IPS-20b (cell line): ENCODE measurements at regions not wholly inside any gene's neighbourhood (a gene's known extent, or its start where the extent isn't known, plus 50 kb on each side); places are given as distances from the start of the nearest gene placed in this dataset.

ENCODE experiments used
- H3K27ac ChIP-seq: one replicate; pipeline ENCODE4 v1.5.1; 2013; ENCODE audit warnings: low read length
- H3K27me3 ChIP-seq: 2 replicates; pipeline ENCODE4 v1.6.1; 2013; ENCODE audit warnings: mild to moderate bottlenecking, low read length, inconsistent platforms; ENCODE audit not compliant: insufficient read depth
- H3K36me3 ChIP-seq: 2 replicates; pipeline ENCODE4 v1.6.1; 2013; ENCODE audit warnings: low read depth, mild to moderate bottlenecking, inconsistent platforms, low read length, moderate library complexity; ENCODE audit not compliant: insufficient read depth
- H3K4me1 ChIP-seq: 2 replicates; pipeline ENCODE4 v1.6.1; 2013; ENCODE audit warnings: mild to moderate bottlenecking, control low read depth, inconsistent platforms, low read length, moderate library complexity; ENCODE audit not compliant: insufficient read depth
- H3K4me3 ChIP-seq: 2 replicates; pipeline ENCODE4 v1.5.1; 2013; ENCODE audit warnings: mild to moderate bottlenecking, low read length, inconsistent platforms
- H3K9ac ChIP-seq: 2 replicates; pipeline ENCODE4 v1.6.1; 2013; ENCODE audit warnings: low read depth, mild to moderate bottlenecking, inconsistent platforms, low read length, moderate library complexity
- H3K9me3 ChIP-seq: 2 replicates; pipeline ENCODE4 v1.6.1; 2013; ENCODE audit warnings: mild to moderate bottlenecking, low read depth, low read length, inconsistent platforms; ENCODE audit not compliant: insufficient read depth

DNA sequence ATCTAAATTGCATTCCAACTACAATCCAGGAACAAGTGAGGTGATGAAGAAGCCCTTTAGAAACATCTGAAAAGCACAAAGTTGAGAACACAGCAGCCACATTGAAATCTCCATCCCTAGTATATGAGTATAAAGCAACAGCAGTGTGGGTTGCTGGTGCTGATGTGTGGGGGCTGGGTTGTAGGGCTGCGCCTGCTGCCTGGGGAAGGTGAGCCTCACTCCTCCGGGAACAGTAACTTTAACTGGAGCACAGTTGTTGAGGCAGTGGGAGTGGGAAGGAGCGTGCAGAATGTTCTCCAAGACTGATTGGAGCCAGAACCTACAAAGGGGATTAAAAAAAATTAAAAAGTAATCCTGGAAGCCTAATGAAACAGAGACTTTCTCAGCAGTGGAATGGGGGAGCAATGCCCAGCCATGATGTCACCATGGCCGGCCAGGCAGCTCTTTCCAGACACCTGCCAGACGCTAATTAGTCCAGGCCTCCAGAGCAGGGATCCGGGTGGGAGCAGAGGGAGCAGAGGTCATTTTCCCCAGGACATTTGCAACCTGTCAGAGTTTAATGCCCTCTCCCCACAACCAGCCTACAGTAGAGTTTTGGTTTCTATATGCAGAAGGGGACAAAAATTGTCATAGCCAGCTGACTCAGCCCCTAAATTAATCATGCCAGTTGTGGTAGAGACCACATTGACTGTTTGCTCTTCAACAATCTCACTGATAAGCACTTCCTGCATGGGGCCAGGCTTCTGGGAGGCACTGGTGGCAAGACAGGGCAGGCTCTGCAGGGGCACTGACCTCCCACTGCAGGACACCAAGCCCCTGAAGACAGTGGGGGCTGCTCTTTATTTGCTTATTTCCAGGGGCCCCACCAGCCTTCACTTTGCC lies 133.0 kb upstream of the ZNF32 start:
- no peaks in the 10 kb centered on the region for H3K4me1 ChIP-seq
- no peak overlapping the region for H3K27ac ChIP-seq

DNA sequence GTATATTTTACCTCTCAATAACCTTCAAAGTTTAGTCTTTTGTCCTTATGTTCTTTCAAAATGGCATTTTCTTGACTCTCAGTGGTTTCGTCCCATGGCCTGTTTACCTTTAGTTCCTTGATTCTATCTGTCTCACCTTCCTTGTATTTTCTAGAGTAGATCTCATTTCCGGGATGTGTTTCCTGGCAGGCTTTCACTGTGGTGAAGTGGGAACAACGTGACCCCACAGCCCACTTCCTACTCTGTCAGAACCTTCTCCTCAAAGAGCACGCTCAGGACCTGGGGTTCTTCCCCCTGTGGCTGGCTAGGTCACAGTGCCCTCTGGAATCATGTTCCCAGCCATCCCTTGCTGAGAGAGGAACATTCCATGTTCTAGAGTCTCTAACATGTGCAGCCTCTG lies 129.9 kb upstream of the ZNF32 start:
- Histone ChIP-seq H3K4me3 (no peak overlapping the region), H3K27ac (no peak overlapping the region), H3K27me3 (no peaks in the 10 kb centered on the region), H3K36me3 (no peaks in the 10 kb centered on the region), H3K9me3 (no peaks in the 10 kb centered on the region), H3K4me1 (no peaks in the 10 kb centered on the region), H3K9ac (no peak overlapping the region)

More for the DNA sequence above, 133.0 kb upstream of the ZNF32 start:
- Histone ChIP-seq H3K9ac (no peak overlapping the region), H3K9me3 (no peaks in the 10 kb centered on the region), H3K27me3 (no peaks in the 10 kb centered on the region), H3K4me3 (no peak overlapping the region), H3K36me3 (no peaks in the 10 kb centered on the region)

DNA sequence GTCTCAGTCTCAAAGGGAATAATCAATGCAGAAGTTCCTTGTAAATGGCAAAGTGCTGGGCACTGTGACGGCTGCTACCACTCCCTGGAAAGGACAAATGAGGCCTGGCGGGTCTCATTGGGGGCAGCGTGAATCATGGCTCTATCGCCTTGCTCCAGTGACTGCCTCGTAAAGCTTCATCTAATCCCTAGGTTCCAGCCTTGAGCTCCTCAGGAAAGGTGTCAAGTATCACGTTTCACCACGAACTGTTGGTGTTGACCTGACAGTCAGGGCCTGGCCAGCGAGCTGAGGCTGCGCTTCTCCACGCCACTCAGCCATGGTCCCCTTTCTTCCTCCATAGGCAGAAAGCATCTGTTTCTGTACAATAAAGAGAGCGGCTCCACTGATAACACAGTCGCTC lies 126.7 kb upstream of the ZNF32 start:
- peaks cover 5% of the 10 kb centered on the region; the same call in 1 of the 2 replicates for H3K9me3 ChIP-seq
- no peaks in the 10 kb centered on the region for H3K27me3 ChIP-seq
- no peak overlapping the region for H3K4me3 ChIP-seq
- H3K27ac ChIP-seq: no peak overlapping the region
- no peak overlapping the region for H3K9ac ChIP-seq
- H3K36me3 ChIP-seq: no peaks in the 10 kb centered on the region
- no peaks in the 10 kb centered on the region for H3K4me1 ChIP-seq

DNA sequence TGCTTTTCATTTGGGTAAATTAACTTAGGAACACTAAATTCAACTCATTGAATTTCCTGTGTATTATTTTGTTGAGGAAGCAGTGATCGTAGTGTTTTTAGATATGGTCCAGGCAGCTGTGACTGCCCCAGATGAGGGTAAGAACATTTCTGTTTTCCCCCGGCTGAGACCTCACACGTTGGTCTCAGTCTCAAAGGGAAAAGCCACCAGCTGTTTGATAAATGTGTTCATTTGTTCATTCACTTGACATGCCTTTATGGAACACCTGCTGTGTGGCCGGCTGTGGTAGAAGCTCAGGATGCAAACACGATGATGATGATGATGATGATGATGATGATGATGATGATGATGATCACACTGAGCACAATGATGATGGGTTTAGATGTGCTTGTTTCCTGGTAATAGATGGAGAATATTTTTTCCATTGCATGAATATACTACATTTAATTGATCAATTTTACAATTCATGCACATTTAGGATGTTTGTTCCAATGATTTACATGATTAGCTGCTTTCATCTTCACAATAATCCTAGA lies 125.6 kb upstream of the ZNF32 start:
- no peak overlapping the region for H3K9ac ChIP-seq
- no peak overlapping the region for H3K4me3 ChIP-seq
- no peaks in the 10 kb centered on the region for H3K4me1 ChIP-seq
- H3K36me3 ChIP-seq: no peaks in the 10 kb centered on the region
- H3K27me3 ChIP-seq: no peaks in the 10 kb centered on the region
- H3K27ac ChIP-seq: no peak overlapping the region
- peaks cover 5% of the 10 kb centered on the region; the same call in 1 of the 2 replicates for H3K9me3 ChIP-seq

DNA sequence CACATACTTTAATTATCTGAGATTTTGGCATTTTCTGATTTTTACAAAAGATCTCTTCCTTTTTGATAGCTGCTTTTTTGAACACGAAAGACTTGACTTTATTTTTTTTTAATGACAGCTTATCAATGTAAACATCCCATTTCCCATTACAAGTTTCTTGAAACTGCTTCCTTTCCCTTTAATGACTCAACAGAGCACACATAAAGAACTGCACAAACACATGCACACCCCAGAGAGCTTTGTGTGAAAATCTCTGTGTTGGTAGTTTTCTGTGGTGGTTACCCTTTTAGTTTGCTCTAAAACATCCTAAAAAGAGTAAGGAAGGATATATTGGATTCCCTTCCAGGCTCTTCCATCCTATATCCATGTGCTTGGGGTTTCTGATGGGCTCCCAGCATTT lies 125.1 kb upstream of the ZNF32 start:
- H3K9me3 ChIP-seq: peaks cover 5% of the 10 kb centered on the region; the same call in 1 of the 2 replicates
- H3K9ac ChIP-seq: no peak overlapping the region
- no peaks in the 10 kb centered on the region for H3K36me3 ChIP-seq
- H3K27ac ChIP-seq: no peak overlapping the region
- H3K4me3 ChIP-seq: no peak overlapping the region
- H3K4me1 ChIP-seq: no peaks in the 10 kb centered on the region
- H3K27me3 ChIP-seq: no peaks in the 10 kb centered on the region

- Histone ChIP-seq H3K36me3 (no peaks in the 10 kb centered on the region), H3K27ac (no peak overlapping the region), H3K4me1 (no peaks in the 10 kb centered on the region), H3K27me3 (no peaks in the 10 kb centered on the region), H3K9ac (no peak overlapping the region), H3K9me3 (peaks cover 9% of the 10 kb centered on the region; the same call in 1 of the 2 replicates), H3K4me3 (no peak overlapping the region)
Measured at GRCh38 chr10:43772171-43772570, 123.5 kb upstream of the ZNF32 start.

- Histone ChIP-seq H3K27ac (no peak overlapping the region), H3K36me3 (no peaks in the 10 kb centered on the region), H3K27me3 (no peaks in the 10 kb centered on the region), H3K4me1 (no peaks in the 10 kb centered on the region), H3K9me3 (peaks cover 9% of the 10 kb centered on the region; the same call in 1 of the 2 replicates), H3K4me3 (no peak overlapping the region), H3K9ac (no peak overlapping the region)
Measured at GRCh38 chr10:43771675-43772074, 123.0 kb upstream of the ZNF32 start.

DNA sequence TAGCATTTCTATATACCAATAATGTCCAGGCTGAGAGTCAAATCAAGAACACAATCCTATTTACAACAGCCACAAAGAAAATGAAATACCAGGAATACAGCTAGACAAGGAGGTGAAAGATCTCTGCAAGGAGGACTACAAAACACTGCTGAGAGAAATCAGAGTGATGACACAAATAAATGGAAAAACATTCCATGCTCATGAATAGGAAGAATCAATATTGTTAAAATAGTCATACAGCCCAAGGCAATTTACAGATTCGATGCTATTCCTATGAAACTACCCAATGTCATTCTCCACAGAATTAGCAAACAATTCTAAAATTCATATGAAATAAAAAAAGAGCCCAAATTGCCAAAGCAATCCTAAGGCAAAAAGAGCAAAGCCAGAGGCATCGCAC lies 116.8 kb upstream of the ZNF32 start:
- Histone ChIP-seq H3K36me3 (no peaks in the 10 kb centered on the region), H3K27ac (no peak overlapping the region), H3K4me1 (no peaks in the 10 kb centered on the region), H3K4me3 (no peak overlapping the region), H3K9ac (no peak overlapping the region), H3K9me3 (peaks cover 4% of the 10 kb centered on the region; the same call in 1 of the 2 replicates), H3K27me3 (no peaks in the 10 kb centered on the region)

DNA sequence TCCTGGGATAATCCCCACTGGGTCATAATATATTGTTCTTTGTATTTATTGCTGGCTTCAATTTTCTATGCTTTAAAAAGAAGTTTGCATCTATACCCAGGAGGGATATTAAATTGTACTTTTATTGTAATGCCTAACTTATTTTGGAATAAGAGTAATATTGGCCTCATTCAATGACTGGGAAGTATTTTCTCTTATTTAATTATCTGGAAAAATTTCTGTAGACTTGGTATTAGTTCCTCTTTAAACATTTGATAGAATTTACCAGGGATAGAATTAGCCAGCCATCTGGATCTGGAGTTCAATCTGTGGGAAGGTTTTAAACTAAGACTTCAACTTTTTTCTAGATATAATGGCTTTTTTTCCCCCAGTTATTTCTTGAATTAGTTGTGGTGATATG lies 115.2 kb upstream of the ZNF32 start:
- Histone ChIP-seq H3K4me1 (no peaks in the 10 kb centered on the region), H3K9me3 (0 out of 2 replicates have a peak, but pooled peaks cover 4% of the 10 kb centered on the region), H3K36me3 (no peaks in the 10 kb centered on the region), H3K27ac (no peak overlapping the region), H3K9ac (no peak overlapping the region), H3K27me3 (no peaks in the 10 kb centered on the region), H3K4me3 (no peak overlapping the region)

DNA sequence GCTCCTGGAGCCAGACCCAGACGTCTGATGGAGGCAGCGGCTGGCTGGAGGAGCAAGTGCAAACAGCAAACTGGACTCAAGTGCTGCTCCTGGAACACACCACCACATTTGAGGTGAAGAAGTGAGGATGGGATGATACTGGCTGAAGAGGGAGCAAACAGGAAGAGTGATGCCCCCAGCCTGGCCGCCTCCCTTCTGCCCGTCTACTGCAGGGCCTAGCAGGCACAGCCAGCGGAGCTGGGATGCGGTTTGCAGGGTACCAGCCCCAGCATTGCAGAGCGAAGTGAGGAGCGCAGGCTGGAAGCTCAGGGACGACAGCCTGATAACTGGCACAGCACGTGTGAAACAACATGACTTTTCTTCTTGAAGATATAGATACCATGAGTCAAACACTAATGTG lies 111.8 kb upstream of the ZNF32 start:
- H3K36me3 ChIP-seq: no peaks in the 10 kb centered on the region
- no peak overlapping the region for H3K27ac ChIP-seq
- no peaks in the 10 kb centered on the region for H3K9me3 ChIP-seq
- 0 out of 2 replicates have a peak, but pooled peaks cover 5% of the 10 kb centered on the region for H3K4me1 ChIP-seq
- no peak overlapping the region for H3K9ac ChIP-seq
- no peak overlapping the region for H3K4me3 ChIP-seq
- H3K27me3 ChIP-seq: peaks cover 9% of the 10 kb centered on the region

GRCh38 chr10:43759216-43759615 lies 110.5 kb upstream of the ZNF32 start:
- no peak overlapping the region for H3K9ac ChIP-seq
- H3K9me3 ChIP-seq: no peaks in the 10 kb centered on the region
- H3K27ac ChIP-seq: no peak overlapping the region
- H3K4me3 ChIP-seq: no peak overlapping the region
- H3K27me3 ChIP-seq: peaks cover 16% of the 10 kb centered on the region
- H3K4me1 ChIP-seq: peaks cover 15% of the 10 kb centered on the region
- no peaks in the 10 kb centered on the region for H3K36me3 ChIP-seq

- H3K4me3 ChIP-seq: no peak overlapping the region
- H3K4me1 ChIP-seq: peaks cover 21% of the 10 kb centered on the region
- no peak overlapping the region for H3K27ac ChIP-seq
- H3K9me3 ChIP-seq: no peaks in the 10 kb centered on the region
- H3K36me3 ChIP-seq: no peaks in the 10 kb centered on the region
- H3K27me3 ChIP-seq: peaks cover 16% of the 10 kb centered on the region
- H3K9ac ChIP-seq: no peak overlapping the region
Measured at GRCh38 chr10:43756341-43756740, 107.7 kb upstream of the ZNF32 start.
